NCI-H1105 (cell line): ENCODE measurements at regions not wholly inside any gene's neighbourhood (a gene's known extent, or its start where the extent isn't known, plus 50 kb on each side); places are given as distances from the start of the nearest gene placed in this dataset.

Experiments used
- DNase-seq: peaks from one replicate; lab custom pipeline; 2025; lab: John Stamatoyannopoulos, UW

DNA sequence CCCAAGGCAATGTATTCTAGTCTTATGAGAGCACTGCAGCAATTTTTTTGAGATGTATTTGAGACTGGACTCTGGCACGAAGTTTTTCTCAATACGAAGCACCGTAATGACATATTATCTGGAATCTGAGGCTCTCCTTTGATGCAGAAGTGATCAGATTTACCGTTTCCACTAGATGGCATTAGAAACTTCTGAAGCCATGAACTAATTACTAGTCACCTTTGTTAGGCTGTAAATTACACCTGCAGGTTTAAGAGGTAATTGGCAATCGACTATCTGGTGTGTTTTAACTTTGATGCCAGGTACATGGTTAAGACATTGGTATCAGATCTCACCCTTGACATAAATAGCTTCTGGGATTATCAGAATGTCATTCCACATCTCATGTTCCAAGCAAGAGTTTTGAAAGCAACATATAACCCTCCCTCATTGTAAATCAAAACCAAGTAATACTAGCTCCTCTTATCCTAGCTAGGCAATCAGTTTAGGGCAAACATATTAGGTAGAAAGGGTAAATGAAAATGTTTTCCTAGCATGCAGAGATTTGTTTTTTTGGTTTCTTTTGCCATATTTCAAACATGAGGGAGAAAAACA, 254.6 kb upstream of the SPRED2 start:
- DNase-seq: peak; percentile 22

- no peak for DNase-seq
Observed at GRCh38 chr2:65681503-65681902, 249.1 kb upstream of the SPRED2 start.

DNA sequence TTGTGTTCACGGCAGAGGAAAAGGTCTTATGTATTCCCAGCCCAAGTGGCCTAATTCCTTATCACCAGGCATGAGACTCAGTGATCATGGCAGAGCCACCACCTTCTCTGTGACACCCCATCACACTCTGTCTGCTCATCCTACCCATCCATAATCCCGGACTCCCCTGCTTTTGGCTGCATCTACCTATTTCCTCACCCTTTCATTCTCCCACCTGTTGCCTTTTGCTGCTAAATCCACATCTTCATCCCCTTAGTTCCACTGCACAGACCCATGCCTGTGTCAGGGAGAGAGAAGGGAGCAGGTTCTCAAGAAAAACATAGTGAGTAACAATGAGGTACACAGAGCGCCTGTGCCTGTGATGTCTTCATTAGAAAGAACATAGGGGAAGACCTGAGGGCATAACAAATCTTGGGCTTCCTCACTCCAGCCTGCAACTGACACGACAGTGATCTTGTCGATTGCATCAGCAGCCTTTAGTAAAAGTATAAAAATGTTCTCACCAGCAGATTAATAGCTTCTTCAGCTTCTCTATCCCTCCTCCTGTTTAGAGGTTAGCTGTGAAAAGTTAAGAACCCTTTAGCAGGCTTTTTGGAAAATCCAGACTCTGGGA, 246.5 kb upstream of the SPRED2 start:
- DNase-seq: no peak

- DNase-seq: no peak
Observed at GRCh38 chr2:65675350-65675749, 243.0 kb upstream of the SPRED2 start.

DNA sequence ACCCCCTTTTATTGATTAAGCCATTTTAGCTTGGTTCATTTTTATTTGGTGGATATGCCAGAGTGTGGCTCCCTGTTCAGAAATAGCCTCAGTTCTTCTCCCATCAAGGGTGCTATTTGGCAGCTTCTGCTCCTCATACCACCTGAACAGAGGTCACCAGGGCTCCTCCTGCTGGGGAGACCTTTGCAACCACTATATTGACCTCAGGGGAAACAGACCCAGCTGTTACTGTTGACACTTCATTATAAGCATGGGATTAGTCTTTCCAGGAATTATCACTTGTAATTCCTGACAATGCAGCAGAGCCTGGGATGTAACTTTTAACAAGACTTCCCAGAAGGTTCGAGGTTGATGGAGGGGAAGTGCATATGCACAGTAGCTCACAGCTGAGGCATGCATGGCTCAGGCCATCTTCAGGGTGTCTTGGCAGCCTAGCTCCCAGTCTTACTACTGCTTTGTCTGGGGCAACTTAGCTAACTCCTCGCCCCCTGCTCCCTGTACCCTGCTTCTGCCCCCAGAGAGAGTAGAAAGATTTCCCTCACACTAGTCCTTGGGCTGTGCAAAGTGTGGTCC, 239.4 kb upstream of the SPRED2 start:
- no peak for DNase-seq

GRCh38 chr2:65669574-65669973, 237.2 kb upstream of the SPRED2 start:
- DNase-seq: no peak

DNA sequence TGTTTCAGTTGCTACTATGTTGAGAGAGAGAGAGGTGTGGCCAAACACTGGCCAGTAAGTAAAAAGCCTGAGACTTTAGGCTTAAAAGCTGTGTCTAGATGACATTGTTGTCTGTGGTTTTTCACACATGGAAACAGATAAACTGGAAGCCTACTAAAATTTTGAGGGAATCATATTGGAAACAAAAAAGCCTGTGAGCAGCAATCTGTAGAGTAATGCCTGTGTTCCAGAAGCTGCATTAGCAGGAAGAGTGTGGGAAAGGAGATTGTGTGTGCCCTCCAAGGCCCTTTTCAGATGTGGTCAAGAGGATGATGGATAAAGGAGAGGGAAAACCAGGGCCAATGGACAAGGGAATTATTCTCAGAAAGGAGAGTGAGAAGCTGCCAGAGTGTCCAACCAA, 236.3 kb upstream of the SPRED2 start:
- DNase-seq: no peak

DNA sequence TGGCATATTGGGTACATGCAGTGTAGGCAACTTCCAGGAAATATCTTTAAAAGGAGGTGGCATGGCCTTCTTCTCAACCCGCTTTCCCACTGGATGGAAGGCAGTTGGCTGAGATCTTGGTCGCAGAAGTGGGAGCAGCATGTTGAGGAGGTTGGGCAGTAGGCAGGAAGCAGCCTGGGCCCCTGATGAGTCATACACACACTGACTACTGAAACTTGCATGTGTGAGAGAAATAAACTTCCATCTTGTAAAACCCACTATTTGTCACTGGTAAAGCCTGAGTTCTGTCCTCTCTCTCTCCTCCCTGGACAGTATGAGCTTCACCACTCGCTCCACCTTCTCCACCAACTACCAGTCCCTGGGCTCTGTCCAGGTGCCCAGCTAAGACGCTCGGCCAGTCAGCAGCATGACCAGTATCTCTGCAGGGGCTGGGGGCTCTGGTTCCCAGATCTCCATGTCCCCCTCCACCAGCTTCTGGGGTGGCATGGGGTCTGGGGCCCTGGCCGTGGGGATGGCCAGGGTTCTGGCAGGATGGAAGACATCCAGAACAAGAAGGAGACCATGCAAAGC, 233.8 kb upstream of the SPRED2 start:
- no peak for DNase-seq

DNA sequence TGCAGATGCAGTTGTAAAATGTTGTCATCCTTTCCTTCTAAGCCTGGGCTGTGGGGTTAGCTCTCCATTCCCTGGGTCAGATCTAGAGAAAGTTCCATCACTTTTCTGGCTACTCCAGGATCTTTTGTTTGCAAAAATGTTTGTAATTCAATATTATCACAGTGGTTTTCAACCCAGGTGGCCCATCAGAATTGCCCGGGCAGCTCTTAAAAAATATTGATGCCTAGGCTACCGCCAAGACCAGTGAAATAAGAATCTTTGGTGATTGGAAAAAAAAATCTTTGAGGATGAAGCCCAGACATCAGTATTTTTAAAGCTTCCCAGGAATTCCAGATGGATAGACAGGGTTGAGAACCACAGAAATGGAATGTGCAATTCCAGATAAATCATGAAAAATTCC, 232.5 kb upstream of the SPRED2 start:
- DNase-seq: no peak

- no peak for DNase-seq
Observed at GRCh38 chr2:65663831-65664407, 231.5 kb upstream of the SPRED2 start.

DNA sequence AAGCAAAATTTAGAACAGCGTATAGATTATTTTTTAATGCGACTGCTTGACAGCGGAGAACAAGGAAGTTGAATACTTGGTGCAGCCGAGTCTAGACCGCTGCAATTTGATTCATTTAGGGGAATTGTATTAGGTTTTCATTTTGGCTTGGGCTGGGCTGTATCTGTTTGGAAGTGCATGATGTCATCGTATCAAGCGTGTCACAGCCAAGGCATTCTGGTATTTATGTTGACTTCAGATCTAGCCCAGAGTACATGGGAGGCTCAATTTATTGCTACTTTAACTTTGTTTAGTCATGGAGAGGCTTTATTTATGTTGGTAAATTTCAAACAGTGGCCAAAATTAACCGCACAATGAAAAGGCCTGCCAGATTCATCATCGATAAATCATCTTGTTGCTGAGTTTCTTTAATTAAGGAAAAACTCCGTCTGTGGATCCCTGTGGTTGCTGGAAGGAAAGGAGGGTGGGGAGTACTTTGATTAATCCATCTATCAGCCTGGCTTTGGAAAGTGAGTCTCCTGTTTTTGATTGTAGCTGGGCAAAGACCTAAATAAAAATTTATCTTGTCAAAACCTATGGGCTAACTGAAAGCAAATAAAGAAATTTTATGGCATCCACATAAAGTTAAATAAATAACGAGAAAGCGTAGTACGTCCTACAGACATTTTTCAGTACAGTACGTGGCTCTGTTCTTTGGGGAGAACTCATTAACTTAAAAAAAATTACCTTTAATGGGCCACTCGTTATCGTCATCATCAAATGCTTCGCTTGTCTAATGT, 230.4 kb upstream of the SPRED2 start:
- no peak for DNase-seq

DNA sequence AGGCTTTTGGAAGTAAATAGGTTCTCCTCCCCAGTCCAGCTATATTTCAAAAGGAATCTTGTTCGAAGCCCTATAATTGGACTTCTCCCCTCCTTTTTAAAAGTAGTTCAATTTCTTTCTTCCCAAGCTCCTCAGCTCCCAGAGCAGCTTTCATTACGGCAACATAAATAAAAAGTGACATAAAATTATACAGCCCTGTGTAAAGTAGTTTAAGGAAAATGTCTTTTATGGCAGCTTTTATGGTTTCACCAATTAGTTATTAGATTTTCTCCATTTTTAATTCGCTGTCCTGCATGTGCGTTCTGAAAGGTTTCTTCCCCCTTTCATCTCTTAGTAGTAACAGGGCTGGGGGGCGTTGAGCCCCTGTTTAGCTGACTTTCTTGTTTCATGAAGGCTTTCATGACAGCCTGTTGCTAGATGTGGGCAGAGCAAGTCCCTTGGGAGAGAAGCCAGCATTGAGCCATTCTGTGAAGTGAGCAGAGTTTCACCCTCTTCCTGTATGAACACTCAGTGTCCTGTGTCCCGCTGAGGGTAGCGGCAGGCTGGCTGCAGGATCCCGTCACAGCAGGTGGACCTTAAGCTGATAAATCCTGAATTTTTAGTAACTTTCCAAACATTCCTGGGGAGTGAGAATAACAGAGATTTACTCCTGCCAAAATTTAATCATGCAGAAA, 229.7 kb upstream of the SPRED2 start:
- DNase-seq: no peak

GRCh38 chr2:65660340-65660739, 227.9 kb upstream of the SPRED2 start:
- no peak for DNase-seq

DNA sequence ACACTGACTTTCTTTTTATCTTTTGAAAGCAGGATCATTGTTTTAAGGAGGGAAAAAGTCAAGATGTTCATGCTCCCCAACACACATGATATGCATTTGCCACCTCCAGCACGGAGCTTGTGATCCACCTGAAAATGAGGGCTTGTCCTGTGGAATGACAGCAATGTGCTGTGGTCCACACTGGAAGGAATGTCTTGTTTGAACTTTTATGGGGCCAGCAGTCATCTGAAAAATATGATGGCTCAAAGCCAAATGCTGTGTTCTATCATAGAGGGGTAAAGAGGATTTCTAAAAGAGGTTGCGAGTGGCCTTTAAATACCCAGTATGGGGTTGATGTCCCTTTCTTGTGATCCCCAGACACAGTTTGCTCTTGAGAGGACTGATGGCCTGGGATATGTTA, 226.5 kb upstream of the SPRED2 start:
- no peak for DNase-seq

- no peak for DNase-seq
Observed at GRCh38 chr2:65658266-65658665, 225.9 kb upstream of the SPRED2 start.

- DNase-seq: peak; percentile 15
Observed at GRCh38 chr2:65656160-65656718, 223.8 kb upstream of the SPRED2 start.

DNA sequence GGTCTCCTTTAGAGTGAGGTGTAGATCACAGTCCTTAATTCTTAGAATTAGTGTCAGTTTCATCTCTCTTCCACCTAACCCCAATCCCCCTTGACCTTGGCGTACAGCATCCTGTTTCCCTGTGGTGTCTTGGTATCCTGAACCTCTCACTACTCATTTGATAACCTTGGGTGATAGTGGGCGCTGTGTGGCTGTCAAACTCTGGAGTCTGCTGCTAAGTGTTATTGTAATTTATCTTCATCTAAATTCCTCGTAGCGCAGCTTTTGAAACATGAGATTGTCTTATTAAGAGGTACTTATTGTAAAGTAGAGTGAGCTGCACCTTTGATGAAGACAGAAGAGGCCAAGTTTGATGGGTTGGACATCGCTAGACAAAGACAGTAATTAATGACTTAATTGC, 222.6 kb upstream of the SPRED2 start:
- DNase-seq: peak; percentile 51

DNA sequence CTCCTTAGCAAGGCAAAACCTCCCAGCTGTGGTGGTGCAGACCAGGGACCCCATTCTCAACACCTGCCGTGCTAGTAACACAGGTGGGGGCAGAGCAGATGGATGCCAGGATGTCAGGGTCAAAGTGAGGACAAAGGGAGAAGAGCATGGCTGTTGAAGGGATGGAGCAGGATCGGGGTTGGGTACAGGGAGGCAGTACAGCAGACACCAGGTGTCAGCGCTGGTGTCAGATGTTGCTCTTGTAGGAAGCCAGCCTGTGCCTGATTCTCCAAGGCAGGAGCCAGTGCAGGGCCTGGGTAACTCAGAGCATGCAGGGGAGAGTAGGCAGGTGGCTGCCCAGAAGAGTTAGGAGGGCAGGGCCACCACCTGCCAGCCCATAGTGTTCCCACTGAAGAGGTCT, 222.1 kb upstream of the SPRED2 start:
- no peak for DNase-seq

- no peak for DNase-seq
Observed at GRCh38 chr2:65652066-65652465, 219.7 kb upstream of the SPRED2 start.

- no peak for DNase-seq
Observed at GRCh38 chr2:65649811-65650589, 217.6 kb upstream of the SPRED2 start.
